Germinal center (tissue), 1 donor: ENCODE measurements at regions not wholly inside any gene's neighbourhood (a gene's known extent, or its start where the extent isn't known, plus 50 kb on each side); places are given as distances from the start of the nearest gene placed in this dataset.

Source experiments
- DNase-seq: peaks from one replicate; pipeline ENCODE4 v3.0.0; 2012; ENCODE audit warnings: mixed read lengths, low spot score

GRCh38 chr15:70201425-70201775 lies 103.7 kb upstream of the TLE3 start:
- DNase-seq: no peak

- DNase-seq: peak; percentile 40
Observed at GRCh38 chr15:70200511-70201424, 103.1 kb upstream of the TLE3 start.

GRCh38 chr15:70199540-70200410 lies 102.1 kb upstream of the TLE3 start:
- DNase-seq: peak; percentile 81

GRCh38 chr15:70199124-70199482 lies 101.4 kb upstream of the TLE3 start:
- DNase-seq: peak; percentile 39

GRCh38 chr15:70198441-70199123 lies 100.9 kb upstream of the TLE3 start:
- DNase-seq: peak; percentile 79

- DNase-seq: peak; percentile 34
Observed at GRCh38 chr15:70197945-70198361, 100.2 kb upstream of the TLE3 start.

GRCh38 chr15:70197318-70197944 lies 99.7 kb upstream of the TLE3 start:
- DNase-seq: no peak

- DNase-seq: peak; percentile 84
Observed at GRCh38 chr15:70196372-70197316, 98.9 kb upstream of the TLE3 start.

- no peak for DNase-seq
Observed at GRCh38 chr15:70195587-70196305, 98.0 kb upstream of the TLE3 start.

GRCh38 chr15:70195171-70195570 lies 97.5 kb upstream of the TLE3 start:
- DNase-seq: no peak

GRCh38 chr15:70194266-70194665 lies 96.5 kb upstream of the TLE3 start:
- no peak for DNase-seq

GRCh38 chr15:70193734-70194133 lies 96.0 kb upstream of the TLE3 start:
- DNase-seq: no peak

GRCh38 chr15:70192490-70192889 lies 94.8 kb upstream of the TLE3 start:
- no peak for DNase-seq

- no peak for DNase-seq
Observed at GRCh38 chr15:70192041-70192440, 94.3 kb upstream of the TLE3 start.

GRCh38 chr15:70190965-70191364 lies 93.2 kb upstream of the TLE3 start:
- no peak for DNase-seq

GRCh38 chr15:70189826-70190695 lies 92.3 kb upstream of the TLE3 start:
- DNase-seq: no peak

GRCh38 chr15:70188286-70188685 lies 90.6 kb upstream of the TLE3 start:
- no peak for DNase-seq

GRCh38 chr15:70187331-70187730 lies 89.6 kb upstream of the TLE3 start:
- DNase-seq: no peak

- peak; percentile 34 for DNase-seq
Observed at GRCh38 chr15:70186152-70186551, 88.4 kb upstream of the TLE3 start.
